GM13977 (cell line): ENCODE measurements at regions not wholly inside any gene's neighbourhood (a gene's known extent, or its start where the extent isn't known, plus 50 kb on each side); places are given as distances from the start of the nearest gene placed in this dataset.

Experiments used
- DNase-seq: peaks from one replicate; pipeline ENCODE4 v3.0.0; 2012; ENCODE audit warnings: low spot score
- in situ Hi-C: fragments of 300-500 bp; cut with MboI; formaldehyde crosslinking; loops from one replicate; pipeline ENCODE4 v1.12.0; 2022; ENCODE audit warnings: low sequenced_read_pairs, low pct_unique_long_range_greater_than_20kb, mixed read lengths, inconsistent platforms; ENCODE audit not compliant: unreplicated experiment
- TF ChIP-seq, protein P1 (sequence below): IDR thresholded peaks from 2 replicates; pipeline ENCODE4 v1.5.1; 2012; ENCODE audit warnings: mild to moderate bottlenecking, control low read depth; ENCODE audit not compliant: insufficient read depth; ENCODE audit errors: extremely low read depth, missing control alignments

DNA sequence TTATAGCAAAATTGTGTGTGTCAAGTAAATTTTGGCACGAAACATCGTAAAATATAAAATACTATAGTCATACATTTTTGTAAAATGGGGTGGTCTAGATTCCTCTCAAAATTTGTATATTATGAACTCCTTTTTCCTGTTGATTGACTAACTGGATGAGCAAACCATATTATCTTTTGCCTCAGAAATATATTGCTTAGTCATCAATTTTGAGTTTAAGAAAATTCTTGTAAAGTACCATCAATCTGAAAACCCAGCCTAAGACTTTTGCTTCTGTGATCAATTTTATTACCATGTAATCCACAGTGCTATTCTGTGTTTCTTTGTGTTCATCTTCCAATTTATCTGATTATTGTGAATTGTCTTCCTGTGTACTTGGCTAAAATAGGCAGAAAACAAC lies 98.0 kb upstream of the PCDH18 start:
- in situ Hi-C loops: no loop called here
- TF ChIP-seq, protein P1, sequence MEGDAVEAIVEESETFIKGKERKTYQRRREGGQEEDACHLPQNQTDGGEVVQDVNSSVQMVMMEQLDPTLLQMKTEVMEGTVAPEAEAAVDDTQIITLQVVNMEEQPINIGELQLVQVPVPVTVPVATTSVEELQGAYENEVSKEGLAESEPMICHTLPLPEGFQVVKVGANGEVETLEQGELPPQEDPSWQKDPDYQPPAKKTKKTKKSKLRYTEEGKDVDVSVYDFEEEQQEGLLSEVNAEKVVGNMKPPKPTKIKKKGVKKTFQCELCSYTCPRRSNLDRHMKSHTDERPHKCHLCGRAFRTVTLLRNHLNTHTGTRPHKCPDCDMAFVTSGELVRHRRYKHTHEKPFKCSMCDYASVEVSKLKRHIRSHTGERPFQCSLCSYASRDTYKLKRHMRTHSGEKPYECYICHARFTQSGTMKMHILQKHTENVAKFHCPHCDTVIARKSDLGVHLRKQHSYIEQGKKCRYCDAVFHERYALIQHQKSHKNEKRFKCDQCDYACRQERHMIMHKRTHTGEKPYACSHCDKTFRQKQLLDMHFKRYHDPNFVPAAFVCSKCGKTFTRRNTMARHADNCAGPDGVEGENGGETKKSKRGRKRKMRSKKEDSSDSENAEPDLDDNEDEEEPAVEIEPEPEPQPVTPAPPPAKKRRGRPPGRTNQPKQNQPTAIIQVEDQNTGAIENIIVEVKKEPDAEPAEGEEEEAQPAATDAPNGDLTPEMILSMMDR: no peak
- DNase-seq: no peak

DNA sequence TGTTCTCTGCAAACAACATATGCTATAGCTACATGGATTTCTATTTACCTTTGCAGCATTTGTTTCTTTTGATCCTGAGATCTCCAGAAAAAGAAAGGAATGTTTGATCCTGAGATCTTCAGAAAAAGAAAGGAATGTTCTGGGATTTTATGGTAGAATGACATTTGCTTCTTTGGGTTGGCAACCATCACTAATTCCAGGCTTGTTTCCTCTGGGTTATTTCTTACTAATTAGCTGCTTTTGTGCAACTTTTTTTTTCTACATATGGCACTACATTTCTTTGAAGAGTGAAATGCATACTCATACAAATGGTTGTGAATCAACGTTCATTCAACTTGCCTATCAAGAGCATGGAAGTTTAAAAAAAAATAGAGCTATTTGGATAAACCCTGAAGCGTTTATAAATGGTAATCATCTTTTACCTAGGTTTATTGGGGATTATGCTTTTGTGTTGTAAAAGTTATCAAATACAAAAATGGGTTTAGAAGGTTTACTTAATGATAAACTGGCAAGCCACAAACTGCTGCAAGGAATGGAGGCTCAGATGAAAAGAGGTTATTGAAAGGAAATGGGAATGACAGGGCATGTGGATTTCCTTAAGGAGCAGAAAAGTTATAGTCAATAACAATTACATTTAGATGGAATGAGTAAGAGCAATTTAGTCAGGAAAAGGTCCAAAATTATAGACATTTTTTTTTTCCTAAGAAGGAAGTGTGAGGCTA lies 95.6 kb upstream of the PCDH18 start:
- in situ Hi-C loops: no loop called here
- DNase-seq: no peak
- TF ChIP-seq, protein P1: no peak

DNA sequence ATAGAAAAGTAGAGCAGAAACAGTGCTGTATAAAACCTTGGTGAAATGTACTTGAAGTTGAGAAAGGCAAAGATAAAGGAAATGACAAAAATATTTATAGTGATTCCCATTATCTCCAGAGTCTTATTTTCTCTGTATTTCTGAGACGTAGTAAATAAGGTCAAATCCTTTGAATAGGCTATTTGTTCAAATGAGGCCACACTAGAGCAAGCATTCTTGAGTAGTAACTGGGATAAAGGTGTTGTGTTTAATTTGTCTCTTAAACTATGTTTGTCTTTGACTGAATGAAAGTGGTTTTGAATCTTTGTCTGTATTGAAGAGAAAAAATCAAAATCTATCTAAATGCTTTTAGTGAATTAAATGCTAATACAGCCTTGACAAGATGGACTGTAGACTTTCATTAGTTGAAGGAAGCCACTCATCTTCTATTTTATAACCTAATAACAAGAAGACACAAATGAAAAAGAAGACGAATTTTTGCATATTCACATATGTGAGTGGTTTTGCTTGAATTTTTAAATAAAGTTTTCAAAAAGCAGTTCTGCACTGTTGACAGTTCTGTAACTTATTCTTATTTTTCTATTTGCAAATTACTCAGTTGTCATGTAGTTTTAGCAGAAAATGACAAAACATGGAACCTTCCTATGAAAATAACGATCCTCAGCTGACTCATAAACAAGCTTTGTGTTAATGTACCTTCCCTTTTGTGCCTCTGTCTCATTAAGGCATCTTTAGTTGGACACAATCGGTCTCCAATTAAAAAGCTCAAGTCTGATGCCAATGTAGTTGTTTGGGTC lies 94.8 kb upstream of the PCDH18 start:
- in situ Hi-C loops: no loop called here
- DNase-seq: no peak

DNA sequence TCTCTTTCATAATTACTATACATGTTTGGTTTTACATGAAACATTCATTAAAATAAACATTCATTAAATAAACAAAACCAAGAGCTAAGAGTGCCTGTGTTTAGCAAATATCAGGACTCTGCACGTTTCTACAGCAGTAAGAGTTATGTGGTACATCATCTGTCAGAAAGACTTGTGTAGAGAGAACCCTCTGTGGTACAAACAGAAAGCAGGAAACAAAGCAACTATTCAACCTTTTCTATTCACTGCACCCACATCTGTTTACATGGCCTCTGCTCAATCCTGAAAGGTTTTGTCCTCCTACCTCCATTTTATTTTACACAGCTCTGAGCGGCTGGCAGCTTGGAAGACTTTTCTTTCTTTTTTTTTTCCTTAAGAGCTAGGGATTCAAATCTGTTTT lies 90.7 kb upstream of the PCDH18 start:
- TF ChIP-seq, protein P1: no peak
- DNase-seq: peak; percentile 18
- in situ Hi-C loops: no loop called here

More for the DNA sequence above, 94.8 kb upstream of the PCDH18 start:
- TF ChIP-seq, protein P1: no peak

DNA sequence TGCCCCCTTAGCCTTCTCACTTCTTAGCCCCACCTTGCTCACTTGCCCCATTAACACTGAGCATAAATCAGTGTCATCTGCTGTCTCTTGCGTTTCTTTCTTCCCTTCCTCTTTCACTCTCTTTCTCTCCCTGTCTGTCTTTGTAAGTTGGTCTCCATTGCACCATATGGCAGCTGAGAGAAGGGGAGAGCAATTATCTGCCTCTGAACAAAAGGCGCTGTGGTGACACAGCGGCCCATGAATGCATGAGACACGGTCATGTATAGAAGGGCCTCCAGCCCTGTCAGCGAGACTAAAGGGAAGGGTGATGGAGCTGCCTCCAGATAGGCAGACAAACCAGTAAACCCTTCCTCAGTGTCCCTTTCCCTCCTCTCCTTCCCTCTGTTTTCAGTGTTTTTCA lies 88.8 kb upstream of the PCDH18 start:
- no peak for DNase-seq
- in situ Hi-C loops: no loop called here
- TF ChIP-seq, protein P1: no peak

DNA sequence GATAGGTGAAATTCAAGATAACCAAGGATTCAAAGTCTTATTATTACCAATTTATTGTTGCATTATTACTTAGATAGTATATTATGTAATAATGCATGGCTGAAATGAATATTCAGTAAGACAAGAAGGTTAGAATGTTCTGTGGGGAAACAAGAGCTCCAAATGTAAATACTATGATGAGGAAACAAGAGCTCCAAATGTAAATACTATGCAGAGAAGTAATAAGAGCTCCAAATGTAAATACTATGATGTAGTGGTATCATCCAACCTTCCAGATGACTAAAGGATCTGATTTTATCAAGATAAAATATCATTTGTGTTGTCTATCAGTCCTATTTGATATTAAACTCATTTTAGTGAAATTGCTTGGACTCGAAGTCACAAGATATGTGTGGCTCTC lies 82.2 kb upstream of the PCDH18 start:
- in situ Hi-C loops: no loop called here
- TF ChIP-seq, protein P1: no peak
- no peak for DNase-seq
